Erythroblast (primary cell): ENCODE measurements at regions not wholly inside any gene's neighbourhood (a gene's known extent, or its start where the extent isn't known, plus 50 kb on each side); places are given as distances from the start of the nearest gene placed in this dataset.

ENCODE experiments used
- GATA1 ChIP-seq: IDR thresholded peaks from 2 replicates; pipeline ENCODE4 v1.6.1; 2011; ENCODE audit warnings: low read depth, mild to moderate bottlenecking, control low read depth, low read length, moderate library complexity
- POLR2A ChIP-seq: IDR thresholded peaks from 2 replicates; pipeline ENCODE4 v1.6.1; 2011; ENCODE audit warnings: mild to moderate bottlenecking, low read length

DNA sequence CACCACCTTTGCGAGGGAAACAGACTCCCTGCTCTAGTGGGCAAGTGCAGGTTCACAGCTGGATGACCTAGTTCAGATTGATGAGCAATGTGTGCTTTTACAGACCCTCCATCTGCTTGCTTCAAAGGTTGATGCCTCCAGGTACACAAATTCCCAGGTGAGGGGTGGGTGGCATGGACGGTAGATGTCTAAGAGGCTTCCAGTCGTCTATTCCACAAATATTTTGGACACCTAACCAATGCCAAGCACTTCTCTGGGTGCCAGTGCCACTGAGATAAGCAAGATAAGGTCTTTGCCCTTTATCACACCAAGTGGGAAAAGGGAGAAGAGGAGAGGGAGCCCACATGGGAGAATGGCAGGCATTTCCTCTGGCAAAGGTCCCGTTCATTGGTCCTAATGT, 316.6 kb upstream of the CDH5 start:
- TF ChIP-seq POLR2A (no peak), GATA1 (no peak)
